Medulla oblongata (tissue), 1 donor: ENCODE measurements at regions not wholly inside any gene's neighbourhood (a gene's known extent, or its start where the extent isn't known, plus 50 kb on each side); places are given as distances from the start of the nearest gene placed in this dataset.
A peak's percentile ranks its signal among the peaks of the same experiment; 100 is the strongest.

Experiments used
- DNase-seq: peaks from one replicate; pipeline ENCODE4 v3.0.0-alpha.2; 2015; ENCODE audit errors: extremely low spot score

DNA sequence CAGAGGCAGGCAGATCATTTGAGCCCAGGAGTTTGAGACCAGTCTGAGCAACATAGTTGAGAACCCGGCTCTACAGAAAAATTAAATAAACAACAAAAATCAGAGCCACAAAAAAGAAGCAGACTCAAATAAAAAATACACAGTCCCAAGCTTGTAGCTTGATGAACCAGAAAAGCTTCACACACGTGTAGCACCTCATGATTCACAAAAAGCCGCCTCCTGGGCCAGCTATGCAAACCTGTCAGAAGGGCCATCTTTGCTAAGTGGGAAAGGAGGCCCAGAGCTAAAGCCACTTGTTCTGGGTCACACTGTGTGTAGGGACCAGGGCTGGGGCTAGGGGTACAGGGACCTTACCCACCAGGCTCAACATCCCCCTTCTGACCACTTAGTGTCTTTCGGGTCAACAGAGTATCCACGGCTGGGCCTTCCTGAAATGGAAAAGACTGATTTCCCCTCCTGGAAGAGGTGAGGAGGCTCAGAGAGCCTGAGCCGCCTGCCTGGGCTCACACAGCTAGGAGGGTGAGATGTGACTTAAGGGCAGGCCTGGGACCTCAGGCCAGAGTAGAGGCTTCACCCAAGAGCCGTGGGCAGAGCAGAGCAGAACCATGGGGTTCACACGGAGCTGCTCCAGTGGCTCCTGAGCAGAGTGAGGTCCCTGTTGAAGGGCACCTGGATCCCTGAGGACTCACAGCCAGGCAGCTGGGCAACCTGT lies 269.6 kb downstream of the PARN start:
- DNase-seq, result no peak

DNA sequence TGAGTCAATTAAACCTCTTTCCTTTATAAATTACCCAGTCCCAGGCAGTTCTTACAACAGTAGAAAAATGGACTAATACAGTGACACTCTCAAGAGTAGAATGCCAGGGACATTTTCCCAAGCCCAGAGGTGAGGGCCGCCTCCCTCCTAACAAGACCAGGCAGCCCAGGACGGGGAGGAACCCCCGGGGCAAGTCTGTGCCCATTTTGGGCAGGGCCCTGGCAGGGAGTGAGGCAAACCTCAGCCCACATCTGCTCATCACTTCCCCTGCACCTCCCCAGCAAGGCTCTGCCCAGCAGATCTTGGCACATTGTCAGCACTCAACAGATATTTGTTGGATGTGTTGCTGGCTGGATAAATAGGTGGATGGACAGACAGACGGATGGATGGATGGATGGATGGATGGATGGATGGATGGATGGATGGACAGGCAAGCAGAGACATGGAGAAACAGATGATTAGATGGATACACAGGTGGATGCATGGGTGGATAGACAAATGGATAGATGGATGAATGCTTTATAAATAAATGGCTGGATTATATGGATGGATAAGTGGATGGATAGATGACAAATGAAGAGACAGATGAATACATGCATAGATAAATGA lies 271.3 kb downstream of the PARN start:
- DNase-seq, result no peak

DNA sequence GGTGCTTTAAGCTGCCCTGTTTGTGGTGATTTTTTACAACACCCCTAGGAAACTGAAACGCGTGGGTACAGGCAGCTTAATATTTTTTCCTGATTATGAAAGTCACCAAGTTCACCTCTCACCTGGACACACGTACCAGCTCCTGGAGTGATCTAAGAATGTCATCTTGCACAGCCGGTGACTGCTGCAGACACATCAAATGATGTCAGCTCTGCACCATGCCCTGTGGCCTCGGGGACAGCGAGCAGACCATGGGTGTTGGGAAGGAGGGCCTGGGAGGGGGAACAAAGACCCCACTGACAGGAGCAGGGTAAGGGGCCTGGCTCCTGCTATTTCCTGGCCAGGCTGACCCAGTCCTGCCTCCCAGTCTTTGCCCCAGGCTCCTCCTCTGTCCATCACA lies 272.7 kb downstream of the PARN start:
- DNase-seq, result no peak

DNA sequence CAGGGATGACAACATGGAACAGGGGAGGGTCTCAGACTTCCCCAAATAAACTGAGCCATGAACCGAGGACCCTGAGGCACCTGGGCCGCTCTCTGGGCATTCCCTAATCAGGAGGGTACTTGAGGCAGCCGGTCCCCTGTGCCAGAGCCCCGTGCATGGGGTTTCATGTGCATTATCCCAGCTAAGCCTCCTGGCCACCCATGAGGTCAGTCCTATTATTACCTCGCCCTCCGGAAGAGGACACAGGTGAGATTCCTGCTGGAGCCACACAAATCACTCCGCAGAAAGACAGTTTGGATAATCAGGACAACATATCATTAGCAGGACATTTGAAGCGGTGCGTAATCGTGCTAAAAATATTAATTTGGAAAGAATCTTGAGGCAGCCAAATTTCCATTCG lies 274.0 kb downstream of the PARN start:
- no peak for DNase-seq

DNA sequence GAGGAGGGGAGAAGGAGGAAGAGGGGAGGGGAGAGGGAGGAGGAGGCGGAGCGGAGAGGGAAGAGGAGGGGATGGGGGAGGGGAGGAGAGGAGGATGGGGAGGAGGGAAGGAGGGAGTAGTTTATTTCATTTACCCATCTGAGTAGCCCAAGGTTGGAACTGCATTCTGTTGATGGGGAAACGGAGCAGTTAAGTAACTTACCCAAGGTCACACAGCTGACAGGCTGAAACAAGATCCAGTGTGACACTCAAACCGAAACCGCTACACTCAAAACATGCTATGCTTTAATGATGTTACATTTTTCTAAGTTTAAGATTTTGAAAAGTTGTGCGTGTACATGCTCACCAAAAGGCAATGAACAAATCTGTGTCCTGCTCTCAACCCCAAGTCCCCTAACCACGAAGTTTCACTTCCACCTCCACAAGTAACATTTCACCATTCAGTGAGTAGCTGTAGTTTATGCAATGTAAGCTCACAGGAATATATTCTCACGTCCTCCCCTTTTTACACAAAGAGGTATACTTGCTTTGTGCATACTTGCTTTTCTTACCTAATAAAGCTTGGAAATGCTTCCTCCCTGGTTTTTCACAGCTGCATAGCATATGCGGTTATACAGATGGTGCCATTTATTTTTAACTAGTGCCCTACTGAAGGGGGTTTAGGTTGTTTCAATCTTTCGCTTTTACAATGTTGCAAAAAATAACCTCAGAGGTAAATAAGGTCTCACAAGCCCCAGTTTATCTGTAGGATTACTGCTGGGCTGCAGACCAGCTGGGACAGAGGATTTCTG lies 275.3 kb downstream of the PARN start:
- peak; percentile 69 for DNase-seq

DNA sequence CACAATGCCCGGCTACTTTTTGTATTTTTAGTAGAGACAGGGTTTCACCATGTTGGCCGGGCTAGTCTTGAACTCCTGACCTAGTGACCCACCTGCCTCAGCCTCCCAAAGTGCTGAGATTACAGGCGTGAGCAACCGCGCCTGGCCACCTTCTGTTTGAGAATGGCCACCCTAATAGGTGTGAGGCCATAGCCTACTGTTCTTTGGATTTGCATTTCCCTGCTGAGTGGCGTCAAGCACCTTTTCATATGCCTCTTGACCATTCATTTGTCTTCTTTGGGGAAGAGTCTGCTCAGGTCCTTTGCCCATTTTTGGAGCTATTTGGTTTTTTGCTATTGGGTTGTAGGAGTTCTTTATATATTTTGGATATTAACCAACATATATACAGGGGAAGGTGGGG lies 276.7 kb downstream of the PARN start:
- DNase-seq, result no peak

DNA sequence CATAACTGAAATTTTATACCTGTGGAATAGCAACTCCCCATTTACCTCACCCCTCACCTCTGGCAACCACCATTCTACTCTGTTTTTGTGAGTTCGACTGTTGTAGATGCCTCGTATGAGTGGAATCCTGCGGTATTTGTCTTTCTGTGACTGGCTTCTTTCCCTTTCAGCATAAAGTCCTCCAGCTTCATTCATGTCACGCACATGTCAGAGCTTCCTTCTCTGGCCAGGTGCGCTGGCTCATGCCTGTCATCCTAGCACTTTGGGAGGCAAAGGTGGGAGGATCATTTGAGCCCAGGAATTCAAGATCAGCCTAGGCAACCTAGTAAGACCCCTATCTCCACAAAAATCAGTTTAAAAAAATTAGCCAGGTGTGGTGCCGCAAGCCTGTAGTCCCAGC lies 278.4 kb downstream of the PARN start:
- DNase-seq, result no peak

DNA sequence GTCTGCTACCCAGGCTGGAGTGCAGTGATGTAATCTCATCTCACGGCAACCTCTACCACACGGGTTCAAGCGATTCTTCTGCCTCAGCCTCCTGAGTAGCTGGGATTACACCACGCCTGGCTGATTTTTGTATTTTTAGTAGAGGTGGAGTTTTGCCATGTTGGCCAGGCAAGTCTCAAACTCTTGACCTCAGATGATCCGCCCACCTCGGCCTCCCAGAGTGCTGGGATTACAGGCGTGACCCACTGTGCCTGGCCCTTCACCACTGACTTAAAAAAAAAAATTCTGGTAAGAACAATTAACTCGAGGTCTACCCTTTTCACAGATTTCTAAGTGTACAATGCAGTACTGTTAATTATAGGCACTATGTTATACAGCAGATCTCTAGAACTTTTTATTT lies 279.4 kb downstream of the PARN start:
- no peak for DNase-seq

DNA sequence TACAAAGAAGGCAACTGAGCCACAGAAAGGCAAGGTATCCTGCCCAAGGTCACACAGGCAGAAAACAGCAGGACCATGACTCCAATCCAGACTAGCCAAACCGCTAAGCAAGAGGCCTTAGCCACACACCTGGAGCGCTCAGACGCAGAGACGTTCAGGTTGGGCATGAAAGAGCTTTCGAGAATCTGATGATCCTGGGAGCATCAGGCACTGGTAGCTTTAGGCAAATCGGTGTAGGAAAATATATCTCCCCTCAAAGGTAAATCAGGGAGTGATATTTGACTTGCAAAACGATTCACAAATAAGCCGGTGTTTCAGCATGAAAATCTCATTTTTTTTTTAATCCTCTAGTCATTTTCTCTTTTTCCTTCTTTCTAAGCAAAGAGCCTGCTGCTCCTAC lies 279.0 kb downstream of the MRTFB start:
- no peak for DNase-seq

DNA sequence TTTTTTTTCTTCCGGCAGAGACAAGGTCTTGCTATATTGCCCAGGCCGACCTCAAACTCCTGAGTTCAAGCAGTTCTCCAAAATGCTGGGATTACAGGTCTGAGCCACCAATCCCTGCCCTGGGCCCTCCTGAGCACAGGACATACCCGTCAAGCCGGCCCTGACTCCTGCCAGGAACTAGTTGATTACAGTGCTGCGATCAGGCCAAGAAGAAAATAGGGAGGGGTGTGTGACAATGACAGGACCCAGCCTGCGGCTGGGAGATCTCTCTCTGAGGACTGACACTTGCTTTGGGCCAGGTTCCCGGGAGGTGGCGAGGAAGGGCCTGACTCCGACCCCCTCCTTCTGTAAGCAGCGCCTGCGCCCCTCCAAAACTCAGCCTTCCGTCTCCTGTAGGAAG lies 276.6 kb downstream of the MRTFB start:
- no peak for DNase-seq

DNA sequence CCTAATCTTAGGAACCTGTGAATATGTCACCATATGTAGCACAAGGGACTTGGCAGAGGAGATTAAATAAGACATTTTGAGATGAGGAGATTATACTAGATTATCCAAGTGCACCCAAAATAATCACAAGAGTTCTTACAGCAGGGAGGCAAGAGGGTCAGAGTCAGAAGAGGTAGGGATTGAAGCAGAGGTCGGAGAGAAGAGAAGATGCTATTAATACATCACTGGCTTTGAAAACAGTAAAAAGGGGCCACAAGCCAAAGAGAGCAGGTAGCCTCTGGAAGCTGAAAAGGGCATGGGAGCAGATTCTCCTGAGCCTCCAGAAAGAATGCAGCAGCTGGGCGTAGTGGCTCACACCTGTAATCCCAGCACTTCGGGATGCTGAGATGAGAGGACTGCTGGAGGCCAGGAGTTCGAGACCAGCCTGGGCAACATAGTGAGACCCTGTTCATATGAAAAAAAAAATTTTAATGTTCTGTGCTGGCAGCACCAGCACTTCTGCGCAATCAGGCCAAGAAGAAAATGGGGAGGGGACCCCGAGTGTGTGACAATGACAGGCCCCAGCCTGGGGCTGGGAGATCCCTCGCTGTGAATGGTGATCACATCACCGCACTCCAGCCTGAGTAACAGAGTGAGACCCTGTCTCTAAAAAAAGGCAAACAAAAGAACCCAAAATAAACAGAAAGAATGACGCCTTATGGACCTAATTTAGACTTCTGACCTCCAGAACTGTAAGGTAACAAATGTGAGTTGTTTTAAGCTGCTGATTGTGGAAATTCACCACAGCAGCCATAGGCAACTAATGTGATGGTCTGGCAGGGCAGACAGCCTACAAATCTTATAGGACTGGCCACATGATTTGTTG lies 275.4 kb downstream of the MRTFB start:
- no peak for DNase-seq

DNA sequence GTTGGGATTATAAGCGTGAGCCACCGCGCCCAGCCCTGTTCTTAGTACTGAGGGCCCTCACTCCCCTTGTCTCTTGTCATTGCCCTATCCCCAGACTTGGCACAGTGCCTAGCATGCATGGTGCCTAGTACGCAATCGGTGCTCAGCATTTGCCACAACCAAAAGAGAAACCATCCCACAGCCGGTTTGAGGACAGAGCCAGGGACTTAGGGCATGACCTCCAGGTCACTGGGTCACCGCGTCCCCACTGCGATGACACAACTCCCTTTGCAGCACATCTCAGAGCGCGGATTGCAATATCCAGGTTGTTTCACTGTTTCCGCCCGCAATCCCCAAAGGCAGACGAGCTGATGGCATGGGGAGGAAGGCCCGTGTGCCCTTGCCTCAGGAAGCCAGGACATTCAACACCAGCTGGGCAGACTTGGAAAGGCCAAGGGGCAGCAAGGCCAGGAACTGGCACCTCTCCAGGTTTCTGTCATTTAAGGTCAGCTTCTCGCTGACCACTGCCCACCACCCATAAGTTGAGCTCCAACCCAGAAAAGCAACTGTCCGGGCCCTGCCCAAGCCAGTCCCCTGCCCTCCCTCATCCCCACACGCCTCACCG lies 274.5 kb downstream of the MRTFB start:
- no peak for DNase-seq

DNA sequence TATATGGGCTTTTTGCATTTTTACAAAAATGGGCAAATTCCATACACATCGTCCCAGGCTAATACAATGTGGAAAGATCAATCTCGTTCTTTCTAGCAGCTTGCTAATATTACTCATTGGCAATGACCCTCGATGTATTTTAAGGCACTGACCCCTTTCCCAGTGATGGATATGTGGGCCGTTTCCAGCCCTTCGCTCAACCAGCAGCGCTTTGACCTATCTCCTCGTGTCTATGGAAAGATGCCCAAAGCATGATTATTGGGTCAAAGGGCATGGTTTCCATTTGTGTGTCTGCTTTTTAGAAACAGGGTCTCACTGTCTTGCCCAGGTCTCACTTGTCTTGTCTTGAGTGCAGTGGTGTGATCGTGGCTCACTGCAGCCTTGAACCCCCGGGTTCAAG lies 273.8 kb downstream of the MRTFB start:
- no peak for DNase-seq

DNA sequence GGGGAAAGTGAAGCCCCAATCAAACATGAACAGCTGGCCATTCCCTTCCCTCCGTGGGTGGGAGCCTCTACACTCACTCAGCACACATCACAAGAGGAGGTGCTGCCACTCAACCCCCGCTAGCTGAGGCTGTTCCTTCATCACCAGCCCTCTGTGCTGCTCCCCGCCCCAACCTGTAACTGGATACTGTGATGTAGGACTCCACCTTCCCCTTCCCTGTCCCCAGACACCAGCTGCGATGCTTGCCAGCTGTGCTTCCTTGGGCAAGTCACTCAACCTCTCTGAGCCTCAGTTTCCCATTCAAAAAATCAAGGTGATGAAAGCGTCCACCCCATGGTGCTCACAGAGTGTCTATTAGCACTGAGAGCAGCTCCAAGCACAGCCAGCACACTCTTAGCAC lies 273.2 kb downstream of the MRTFB start:
- DNase-seq, result no peak

DNA sequence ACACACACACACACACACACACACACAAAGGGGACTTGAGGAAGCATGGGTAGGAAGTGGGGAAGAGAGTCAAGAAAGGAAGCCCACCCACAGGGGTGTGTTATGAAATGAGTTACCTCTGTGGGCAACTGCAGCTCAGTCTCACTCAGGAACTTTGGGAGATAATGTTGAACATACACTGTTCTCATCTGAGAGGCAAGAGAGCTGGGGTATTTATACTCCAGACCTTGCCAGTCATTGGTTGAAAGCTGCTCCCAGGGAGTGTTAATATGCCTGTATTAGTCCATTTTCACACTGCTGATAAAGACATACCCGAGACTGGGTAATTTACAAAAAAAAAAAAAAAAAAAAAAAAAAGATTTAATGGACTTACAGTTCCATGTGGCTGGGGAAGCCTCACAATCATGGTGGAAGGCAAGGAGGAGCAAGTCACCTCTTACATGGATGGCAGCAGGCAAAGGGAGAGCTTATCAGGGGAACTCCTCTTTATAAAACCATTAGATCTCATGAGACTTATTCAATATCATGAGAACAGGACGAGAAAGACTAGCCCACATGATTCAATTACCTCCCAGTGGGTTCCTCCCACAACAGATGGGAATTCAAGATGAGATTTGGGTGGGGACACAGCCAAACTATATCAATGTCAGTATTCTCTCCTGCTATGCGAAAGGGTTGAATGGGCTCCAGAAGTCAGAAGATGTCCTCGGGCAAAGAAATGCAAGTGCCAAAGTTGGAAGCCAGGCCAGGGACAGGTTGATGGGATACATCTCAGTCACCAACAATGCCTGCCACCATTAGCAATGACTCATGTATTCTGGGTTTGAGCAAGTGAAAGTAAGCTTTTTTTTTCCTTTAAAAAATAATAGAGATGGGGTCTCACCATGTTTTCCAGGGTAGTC lies 270.5 kb downstream of the MRTFB start:
- DNase-seq, result no peak

DNA sequence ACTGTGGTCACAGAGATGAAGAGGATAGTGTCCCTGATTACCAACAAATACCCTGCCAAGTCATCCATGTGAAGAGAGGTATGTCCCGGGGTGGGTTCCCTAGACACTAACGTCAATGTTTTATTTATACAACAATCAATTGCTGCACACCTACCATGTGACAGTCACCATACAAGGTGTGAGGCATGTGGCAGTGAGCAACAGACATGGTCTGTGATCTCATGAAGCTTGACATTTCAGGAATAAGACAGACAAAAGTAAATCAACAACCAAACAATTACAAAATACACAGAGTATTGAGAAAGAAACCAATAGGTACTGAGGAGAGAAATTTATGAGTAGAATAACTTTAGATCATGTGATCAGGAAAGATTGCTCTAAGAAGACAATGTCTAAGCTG lies 268.6 kb downstream of the MRTFB start:
- no peak for DNase-seq

DNA sequence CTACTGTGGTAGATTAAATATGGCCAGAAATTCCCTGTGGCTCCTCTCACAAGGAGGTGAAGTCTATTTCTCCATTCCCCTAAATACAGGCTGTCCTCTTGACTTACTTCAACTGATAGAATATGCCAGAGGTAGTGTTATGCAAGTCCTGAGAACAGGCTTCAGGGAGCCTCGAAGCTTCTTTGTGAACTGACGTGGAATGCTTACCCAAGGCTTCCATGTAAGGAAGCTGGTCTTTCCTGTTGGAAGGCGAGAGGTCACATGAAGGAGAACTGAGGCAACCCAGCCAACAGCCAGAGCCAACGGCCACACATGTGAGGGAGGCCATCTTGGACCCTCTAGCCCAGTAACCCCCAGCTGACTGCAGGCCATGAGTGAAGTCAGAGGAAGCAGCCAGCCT lies 267.9 kb downstream of the MRTFB start:
- no peak for DNase-seq

DNA sequence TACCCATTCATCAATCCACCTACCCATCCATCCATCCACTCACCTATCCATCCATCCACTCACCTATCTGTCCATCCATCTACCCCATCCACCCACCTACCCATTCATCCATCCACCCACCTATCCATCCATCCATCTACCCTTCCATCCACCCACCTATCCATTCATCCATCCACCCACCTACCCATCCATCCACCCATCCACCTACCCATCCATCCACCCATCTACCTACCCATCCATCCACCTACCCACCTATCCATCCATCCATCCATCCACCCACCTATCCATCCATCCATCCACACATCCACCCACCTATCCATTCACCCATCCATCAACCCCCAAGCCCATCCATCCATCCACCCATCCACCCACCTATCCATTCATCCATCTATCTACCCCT lies 267.1 kb downstream of the MRTFB start:
- DNase-seq, result no peak

DNA sequence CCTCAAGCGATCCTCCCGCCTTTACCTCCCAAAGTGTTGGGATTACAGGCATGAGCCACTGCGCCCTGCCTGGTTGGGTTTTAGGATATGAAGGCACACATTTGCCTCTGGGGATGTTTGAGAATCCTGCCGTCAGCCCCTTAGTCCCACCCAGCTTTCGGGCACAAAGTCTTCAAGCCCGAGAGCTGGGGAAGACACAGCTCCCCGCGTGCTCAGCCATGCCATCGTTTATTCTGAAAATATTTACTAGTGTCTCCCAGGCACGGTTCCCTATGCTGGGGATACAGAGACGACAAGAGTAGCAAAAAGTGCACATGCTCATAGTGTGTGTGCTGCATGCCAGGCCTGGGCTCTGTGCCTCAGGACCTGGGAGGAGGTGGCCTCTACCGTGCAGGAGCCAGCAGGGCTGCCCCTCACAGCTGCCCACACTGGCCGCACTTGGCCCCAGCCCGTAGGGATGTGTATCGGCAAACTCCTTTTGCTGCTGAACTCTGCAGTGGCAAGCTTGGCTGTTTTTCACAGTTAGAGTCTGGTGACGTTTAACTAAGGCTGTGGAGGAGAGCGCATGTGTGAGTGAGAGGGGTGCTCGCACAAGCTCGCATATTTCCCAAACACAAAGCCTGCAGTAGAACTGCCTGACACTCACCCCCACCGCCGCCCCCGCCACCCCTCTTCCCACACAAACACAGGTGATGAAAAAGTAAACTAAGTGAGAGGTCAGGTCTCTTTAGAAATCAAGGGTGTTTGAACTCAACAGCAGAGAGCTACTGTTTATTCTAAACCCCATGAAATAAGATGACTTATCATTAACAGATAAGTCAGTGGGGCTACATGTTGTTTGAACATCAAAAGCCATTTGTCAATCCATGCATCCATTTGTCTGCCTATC lies 266.4 kb downstream of the MRTFB start:
- no peak for DNase-seq

DNA sequence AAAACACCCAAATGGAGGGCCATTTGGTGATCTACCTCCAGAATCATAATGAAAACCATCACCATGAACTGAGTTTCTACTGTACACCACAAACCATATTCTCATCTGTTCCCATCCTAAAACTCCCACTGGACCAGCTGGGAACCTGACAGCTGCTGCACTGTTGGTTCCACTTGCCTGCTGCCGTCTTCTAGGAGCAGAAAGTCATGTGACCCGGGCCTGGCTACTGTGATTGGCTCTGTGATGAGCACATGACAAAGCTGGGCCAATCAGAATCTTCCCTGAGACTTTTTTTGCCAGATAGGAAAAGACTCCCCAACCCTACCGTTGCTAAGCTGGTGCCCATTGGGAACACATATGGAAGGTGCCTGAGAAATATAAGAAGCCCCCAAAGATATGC lies 264.2 kb downstream of the MRTFB start:
- no peak for DNase-seq
